Suprapubic skin (tissue), 4 donors: ENCODE measurements at regions not wholly inside any gene's neighbourhood (a gene's known extent, or its start where the extent isn't known, plus 50 kb on each side); places are given as distances from the start of the nearest gene placed in this dataset.

ENCODE experiments used
- CTCF ChIP-seq, 2 donors: fragments of 200-600 bp in 1 of 2; fragments of 450-650 bp in 1 of 2; sonication (generic) in 1 of 2; IDR thresholded peaks; one replicate each; pipeline ENCODE4 v1.5.1; 2016 to 2019; ENCODE audit warnings: antibody characterized with exemption in 2 of 2, mild to moderate bottlenecking in 1 of 2, moderate library complexity in 1 of 2
- EP300 ChIP-seq: sonication (generic); formaldehyde crosslinking; IDR thresholded peaks from one replicate; pipeline ENCODE4 v1.6.1; 2017; ENCODE audit warnings: antibody characterized with exemption
- POLR2A ChIP-seq, 2 donors: fragments of 450-650 bp; IDR thresholded peaks; one replicate each; pipeline ENCODE4 v1.6.1; 2017; ENCODE audit warnings: antibody characterized with exemption in 2 of 2, mild to moderate bottlenecking in 2 of 2, moderate library complexity in 2 of 2
- POLR2AphosphoS5 ChIP-seq, 3 donors: sonication (generic); formaldehyde crosslinking; IDR thresholded peaks; one replicate each; pipeline ENCODE4 v1.6.1; 2017; ENCODE audit warnings: antibody characterized with exemption in 3 of 3

- TF ChIP-seq POLR2AphosphoS5 (IDR thresholded peaks at IDR 0.05): no peak
- no peak for TF ChIP-seq CTCF (IDR thresholded peaks at IDR 0.05)
- no peak for TF ChIP-seq POLR2A (IDR thresholded peaks at IDR 0.05)
- no peak for TF ChIP-seq EP300
Measured at GRCh38 chr10:10589540-10590303, 427.9 kb upstream of the CELF2 start.
